ENCODE measurements at regions not wholly inside any gene's neighbourhood (a gene's known extent, or its start where the extent isn't known, plus 50 kb on each side); places are given as distances from the start of the nearest gene placed in this dataset.
A peak's percentile ranks its signal among the peaks of the same experiment; 100 is the strongest.

GRCh38 chr15:87591042-87591441 is 665.5 kb downstream of the NTRK3 start:
- TF ChIP-seq POLR2A (IDR thresholded peaks at IDR 0.05) (no peak), POLR2AphosphoS5 (IDR thresholded peaks at IDR 0.05) (no peak)
- TF ChIP-seq, protein P1, sequence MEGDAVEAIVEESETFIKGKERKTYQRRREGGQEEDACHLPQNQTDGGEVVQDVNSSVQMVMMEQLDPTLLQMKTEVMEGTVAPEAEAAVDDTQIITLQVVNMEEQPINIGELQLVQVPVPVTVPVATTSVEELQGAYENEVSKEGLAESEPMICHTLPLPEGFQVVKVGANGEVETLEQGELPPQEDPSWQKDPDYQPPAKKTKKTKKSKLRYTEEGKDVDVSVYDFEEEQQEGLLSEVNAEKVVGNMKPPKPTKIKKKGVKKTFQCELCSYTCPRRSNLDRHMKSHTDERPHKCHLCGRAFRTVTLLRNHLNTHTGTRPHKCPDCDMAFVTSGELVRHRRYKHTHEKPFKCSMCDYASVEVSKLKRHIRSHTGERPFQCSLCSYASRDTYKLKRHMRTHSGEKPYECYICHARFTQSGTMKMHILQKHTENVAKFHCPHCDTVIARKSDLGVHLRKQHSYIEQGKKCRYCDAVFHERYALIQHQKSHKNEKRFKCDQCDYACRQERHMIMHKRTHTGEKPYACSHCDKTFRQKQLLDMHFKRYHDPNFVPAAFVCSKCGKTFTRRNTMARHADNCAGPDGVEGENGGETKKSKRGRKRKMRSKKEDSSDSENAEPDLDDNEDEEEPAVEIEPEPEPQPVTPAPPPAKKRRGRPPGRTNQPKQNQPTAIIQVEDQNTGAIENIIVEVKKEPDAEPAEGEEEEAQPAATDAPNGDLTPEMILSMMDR (IDR thresholded peaks at IDR 0.05 in 8 of 11, conservative IDR thresholded peaks at IDR 0.05 in 3 of 11): no peak
- Histone ChIP-seq H3K27ac (peak overlapping the region in 2 of 8 donors; percentile 11 to 31), H3K4me1 (peaks cover 0 to 26% (median 11%) of the 10 kb centered on the region in 6 donors), H3K9me3 (peaks cover 0 to 7% (median 0%) of the 10 kb centered on the region in 8 donors), H3K27me3 (replicated peaks in 1 of 7) (no peaks in the 10 kb centered on the region), H3K36me3 (no peaks in the 10 kb centered on the region), H3K4me3 (no peak overlapping the region)
- DNase-seq: no peak
- WGBS, 5 donors: 69 to 96% (median 83%) methylated on average over 1 of the region's 1 CpG
- intact Hi-C loops (cut with DNase I; ENCODE audit: low total_unique reads): no loop called here

DNA sequence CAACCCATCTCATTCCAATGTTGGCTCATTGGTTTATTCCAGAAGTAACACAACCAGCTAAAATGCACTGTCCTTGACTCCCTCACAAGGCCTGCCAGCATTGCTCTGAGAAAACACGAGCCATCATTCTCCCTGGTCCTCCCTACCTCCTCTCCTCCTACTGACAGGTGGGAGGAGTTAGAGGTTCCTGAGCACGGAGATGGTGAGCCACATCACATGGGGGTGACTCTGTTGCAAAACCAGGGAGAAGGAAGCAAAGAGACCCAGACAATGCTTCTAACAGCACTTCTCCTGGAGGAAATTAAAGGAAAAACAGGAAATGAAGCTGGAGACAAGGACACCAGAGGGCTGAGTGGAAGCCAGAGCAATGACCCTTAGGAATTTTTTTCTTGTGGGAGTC is 667.4 kb downstream of the NTRK3 start:
- no peaks in the 10 kb centered on the region for H3K27me3 ChIP-seq (replicated peaks in 1 of 7)
- TF ChIP-seq, protein P1 (IDR thresholded peaks at IDR 0.05 in 8 of 11, conservative IDR thresholded peaks at IDR 0.05 in 3 of 11): no peak
- TF ChIP-seq POLR2AphosphoS5 (IDR thresholded peaks at IDR 0.05) (no peak), POLR2A (IDR thresholded peaks at IDR 0.05) (no peak)
- peaks cover 0 to 7% (median 0%) of the 10 kb centered on the region in 8 donors for H3K9me3 ChIP-seq
- intact Hi-C loops (cut with DNase I; ENCODE audit: low total_unique reads): no loop called here
- DNase-seq: no peak
- no peak overlapping the region for H3K4me3 ChIP-seq
- H3K4me1 ChIP-seq: peaks cover 0 to 26% (median 11%) of the 10 kb centered on the region in 6 donors
- no peaks in the 10 kb centered on the region for H3K36me3 ChIP-seq
- WGBS, 5 donors: 24 to 45% (median 40%) methylated on average over 2 of the region's 2 CpGs
- peak overlapping the region in 2 of 8 donors; percentile 12 to 38 for H3K27ac ChIP-seq

- no peak overlapping the region for H3K4me3 ChIP-seq
- WGBS, 5 donors: 52 to 75% (median 69%) methylated on average over 3 of the region's 3 CpGs
- intact Hi-C loops (cut with DNase I; ENCODE audit: low total_unique reads): no loop called here
- H3K27ac ChIP-seq: no peak overlapping the region
- H3K27me3 ChIP-seq (replicated peaks in 1 of 7): no peaks in the 10 kb centered on the region
- no peak for DNase-seq
- H3K9me3 ChIP-seq: no peaks in the 10 kb centered on the region
- TF ChIP-seq, protein P1 (IDR thresholded peaks at IDR 0.05 in 8 of 11, conservative IDR thresholded peaks at IDR 0.05 in 3 of 11): no peak
- TF ChIP-seq POLR2AphosphoS5 (IDR thresholded peaks at IDR 0.05) (no peak), POLR2A (IDR thresholded peaks at IDR 0.05) (no peak)
- H3K4me1 ChIP-seq: no peaks in the 10 kb centered on the region
- H3K36me3 ChIP-seq: no peaks in the 10 kb centered on the region
These were observed 674.4 kb downstream of the NTRK3 start for GRCh38 chr15:87582169-87582568.

- Histone ChIP-seq H3K4me1 (no peaks in the 10 kb centered on the region), H3K27ac (no peak overlapping the region), H3K4me3 (no peak overlapping the region), H3K36me3 (no peaks in the 10 kb centered on the region), H3K9me3 (no peaks in the 10 kb centered on the region), H3K27me3 (replicated peaks in 1 of 7) (no peaks in the 10 kb centered on the region)
- TF ChIP-seq, protein P1 (IDR thresholded peaks at IDR 0.05 in 8 of 11, conservative IDR thresholded peaks at IDR 0.05 in 3 of 11): no peak
- TF ChIP-seq POLR2A (IDR thresholded peaks at IDR 0.05) (no peak), POLR2AphosphoS5 (IDR thresholded peaks at IDR 0.05) (no peak)
- intact Hi-C loops (cut with DNase I; ENCODE audit: low total_unique reads): no loop called here
- no peak for DNase-seq
- 84 to 92% (median 87%) methylated on average over 9 of the region's 9 CpGs for whole genome bisulfite sequencing, 5 donors
These were observed 677.0 kb downstream of the NTRK3 start for GRCh38 chr15:87579537-87579936.
